Esophagus squamous epithelium (tissue), 5 donors: ENCODE measurements at regions not wholly inside any gene's neighbourhood (a gene's known extent, or its start where the extent isn't known, plus 50 kb on each side); places are given as distances from the start of the nearest gene placed in this dataset.

Source experiments
- DNase-seq: peaks from one replicate; lab custom pipeline; 2025; lab: John Stamatoyannopoulos, UW
- H3K27ac ChIP-seq, 4 donors: fragments of 200-600 bp; sonication (generic); one replicate each; pipeline ENCODE4 v1.5.1; 2016 to 2019; ENCODE audit warnings: mild to moderate bottlenecking in 1 of 4
- H3K27me3 ChIP-seq, 4 donors: fragments of 200-600 bp; sonication (generic); 1 replicate in 3 of 4; 2 replicates in 1 of 4; pipeline versions ENCODE4 v1.5.1 to v1.6.0; 2017 to 2021; ENCODE audit warnings: antibody characterized with exemption in 1 of 4
- H3K36me3 ChIP-seq, 3 donors: fragments of 200-600 bp; sonication (generic); one replicate each; pipeline ENCODE4 v1.5.1; 2016 to 2019
- H3K4me1 ChIP-seq, 3 donors: fragments of 200-600 bp; sonication (generic); one replicate each; pipeline ENCODE4 v1.5.1; 2017 to 2019
- H3K4me3 ChIP-seq, 4 donors: fragments of 200-600 bp; sonication (generic); 1 replicate in 3 of 4; 2 replicates in 1 of 4; pipeline ENCODE4 v1.5.1; 2016 to 2019; ENCODE audit warnings: mild to moderate bottlenecking in 2 of 4, moderate library complexity in 1 of 4
- H3K9me3 ChIP-seq, 3 donors: fragments of 200-600 bp; sonication (generic); one replicate each; pipeline ENCODE4 v1.5.1; 2016 to 2019
- POLR2A ChIP-seq, 4 donors: fragments of 450-650 bp; IDR thresholded peaks; one replicate each; pipeline ENCODE4 v1.6.1; 2017; ENCODE audit warnings: antibody characterized with exemption in 4 of 4, mild to moderate bottlenecking in 4 of 4, moderate library complexity in 3 of 4
- WGBS, 2 donors: methylation state at CpG; one replicate each; pipeline ENCODE4 v1.1.5; 2018; 5-methylcytosine and 5-hydroxymethylcytosine counted together
- intact Hi-C: fragments of 100-400 bp; cut with DNase I; formaldehyde crosslinking; loops from one replicate; pipeline ENCODE4 v1.15.0; 2022
- TF ChIP-seq, protein P1 (sequence below), 6 experiments: fragments of 450-650 bp in 4 of 6; fragments of 200-600 bp in 2 of 6; sonication (generic) in 2 of 6; IDR thresholded peaks; one replicate each; pipeline ENCODE4 v1.5.1; 2016 to 2019; ENCODE audit warnings: antibody characterized with exemption in 6 of 6, mild to moderate bottlenecking in 4 of 6, moderate library complexity in 4 of 6
- donor health status: DM: yes; HTN: yes; CAD: no.

DNA sequence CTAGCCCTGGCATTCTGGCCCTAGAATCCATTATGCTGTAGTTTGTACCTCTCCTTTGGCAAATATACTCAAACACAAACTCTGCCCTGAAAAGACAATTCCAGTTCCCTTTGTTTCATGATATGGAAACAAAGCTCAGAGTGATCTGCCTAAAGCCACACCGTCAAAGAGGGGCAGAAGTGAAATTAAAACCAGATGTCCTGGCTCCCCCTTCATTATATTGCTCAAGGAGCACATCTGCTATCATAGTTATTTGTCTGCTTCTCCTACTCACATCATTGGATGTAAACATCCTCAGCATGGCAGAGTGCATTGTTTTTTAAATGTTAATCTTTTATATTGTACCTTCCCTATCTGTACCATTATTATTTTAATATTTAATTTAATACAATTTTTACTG lies 266.7 kb upstream of the SMARCA2 start:
- WGBS, 2 donors, result 24 to 37% methylated on average over 1 of the region's 1 CpG
- DNase-seq, result no peak
- TF ChIP-seq, protein P1, sequence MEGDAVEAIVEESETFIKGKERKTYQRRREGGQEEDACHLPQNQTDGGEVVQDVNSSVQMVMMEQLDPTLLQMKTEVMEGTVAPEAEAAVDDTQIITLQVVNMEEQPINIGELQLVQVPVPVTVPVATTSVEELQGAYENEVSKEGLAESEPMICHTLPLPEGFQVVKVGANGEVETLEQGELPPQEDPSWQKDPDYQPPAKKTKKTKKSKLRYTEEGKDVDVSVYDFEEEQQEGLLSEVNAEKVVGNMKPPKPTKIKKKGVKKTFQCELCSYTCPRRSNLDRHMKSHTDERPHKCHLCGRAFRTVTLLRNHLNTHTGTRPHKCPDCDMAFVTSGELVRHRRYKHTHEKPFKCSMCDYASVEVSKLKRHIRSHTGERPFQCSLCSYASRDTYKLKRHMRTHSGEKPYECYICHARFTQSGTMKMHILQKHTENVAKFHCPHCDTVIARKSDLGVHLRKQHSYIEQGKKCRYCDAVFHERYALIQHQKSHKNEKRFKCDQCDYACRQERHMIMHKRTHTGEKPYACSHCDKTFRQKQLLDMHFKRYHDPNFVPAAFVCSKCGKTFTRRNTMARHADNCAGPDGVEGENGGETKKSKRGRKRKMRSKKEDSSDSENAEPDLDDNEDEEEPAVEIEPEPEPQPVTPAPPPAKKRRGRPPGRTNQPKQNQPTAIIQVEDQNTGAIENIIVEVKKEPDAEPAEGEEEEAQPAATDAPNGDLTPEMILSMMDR (IDR thresholded peaks at IDR 0.05), result no peak
- no peak for TF ChIP-seq POLR2A (IDR thresholded peaks at IDR 0.05)
- Histone ChIP-seq H3K4me3 (no peak overlapping the region), H3K4me1 (no peaks in the 10 kb centered on the region), H3K27me3 (no peaks in the 10 kb centered on the region), H3K27ac (no peak overlapping the region), H3K9me3 (no peaks in the 10 kb centered on the region), H3K36me3 (no peaks in the 10 kb centered on the region)
- intact Hi-C loops, result no loop called here

DNA sequence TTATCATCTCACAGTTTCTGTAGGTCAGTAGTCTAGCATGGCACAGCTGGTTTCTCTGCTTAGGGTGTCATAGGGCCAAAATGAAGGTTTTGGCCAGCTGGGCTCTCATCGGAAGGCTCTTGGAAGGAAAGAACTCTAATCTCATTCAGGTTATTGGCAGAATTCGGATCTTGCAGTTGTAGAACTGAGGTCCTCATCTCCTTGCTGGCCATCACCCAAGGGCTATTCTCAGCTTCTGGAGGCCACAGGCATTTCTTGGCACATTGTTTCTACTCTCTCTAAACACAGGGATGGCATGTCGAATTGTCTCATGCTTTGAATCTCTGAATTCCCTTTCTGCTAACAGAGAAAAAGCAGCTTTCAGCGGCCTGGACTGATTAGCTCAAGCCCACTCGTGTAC lies 258.0 kb upstream of the SMARCA2 start:
- Histone ChIP-seq H3K27ac (no peak overlapping the region), H3K9me3 (no peaks in the 10 kb centered on the region), H3K4me1 (no peaks in the 10 kb centered on the region), H3K36me3 (no peaks in the 10 kb centered on the region), H3K4me3 (no peak overlapping the region), H3K27me3 (no peaks in the 10 kb centered on the region)
- 69 to 81% methylated on average over 5 of the region's 5 CpGs for WGBS, 2 donors
- intact Hi-C loops, result no loop called here
- TF ChIP-seq POLR2A (IDR thresholded peaks at IDR 0.05), result no peak
- TF ChIP-seq, protein P1 (IDR thresholded peaks at IDR 0.05), result no peak
- no peak for DNase-seq

- 61 to 65% methylated on average over 2 of the region's 2 CpGs for WGBS, 2 donors
- H3K27ac ChIP-seq, result no peak overlapping the region
- DNase-seq, result no peak
- H3K27me3 ChIP-seq, result no peaks in the 10 kb centered on the region
- intact Hi-C loops, result no loop called here
- no peaks in the 10 kb centered on the region for H3K4me1 ChIP-seq
- TF ChIP-seq, protein P1 (IDR thresholded peaks at IDR 0.05), result no peak
- no peak for TF ChIP-seq POLR2A (IDR thresholded peaks at IDR 0.05)
- no peaks in the 10 kb centered on the region for H3K36me3 ChIP-seq
- H3K9me3 ChIP-seq, result no peaks in the 10 kb centered on the region
- no peak overlapping the region for H3K4me3 ChIP-seq
Measured at GRCh38 chr9:1759009-1759408, 256.1 kb upstream of the SMARCA2 start.

DNA sequence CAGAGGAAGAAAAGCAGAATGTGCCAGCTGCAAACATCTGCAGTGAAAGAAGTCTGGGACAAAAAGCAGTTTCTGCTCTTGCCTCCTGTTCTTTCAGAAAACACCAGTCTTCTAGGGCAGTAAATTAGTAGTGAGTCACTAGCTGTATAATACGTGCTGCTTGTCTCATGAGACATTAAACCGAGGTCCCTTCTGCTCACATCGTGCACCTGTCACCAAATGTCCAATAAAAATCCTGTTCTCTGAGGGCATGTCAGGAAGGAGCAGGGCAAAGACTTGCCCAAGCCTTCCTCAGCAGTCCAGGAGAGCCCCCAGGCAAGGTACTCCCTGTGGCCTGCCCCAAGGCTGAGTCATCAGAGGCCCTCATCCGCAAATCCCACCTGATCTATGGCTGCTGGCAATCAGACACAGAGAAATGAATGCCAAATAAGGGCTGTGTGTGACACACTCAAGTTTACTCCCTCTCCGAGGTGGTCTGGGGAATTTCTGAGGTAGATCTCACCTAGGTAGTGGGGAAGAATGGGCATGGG lies 255.3 kb upstream of the SMARCA2 start:
- Histone ChIP-seq H3K27ac (no peak overlapping the region), H3K27me3 (no peaks in the 10 kb centered on the region), H3K36me3 (no peaks in the 10 kb centered on the region), H3K4me1 (no peaks in the 10 kb centered on the region), H3K4me3 (no peak overlapping the region), H3K9me3 (no peaks in the 10 kb centered on the region)
- intact Hi-C loops, result no loop called here
- no peak for DNase-seq
- 28 to 56% methylated on average over 3 to 5 of the region's 5 CpGs for WGBS, 2 donors
- TF ChIP-seq, protein P1 (IDR thresholded peaks at IDR 0.05), result no peak
- TF ChIP-seq POLR2A (IDR thresholded peaks at IDR 0.05), result no peak

GRCh38 chr9:1761807-1762206 lies 253.3 kb upstream of the SMARCA2 start:
- no peaks in the 10 kb centered on the region for H3K36me3 ChIP-seq
- no peak overlapping the region for H3K27ac ChIP-seq
- 49 to 54% methylated on average over 4 of the region's 4 CpGs for WGBS, 2 donors
- no peaks in the 10 kb centered on the region for H3K9me3 ChIP-seq
- H3K4me3 ChIP-seq, result no peak overlapping the region
- peaks cover 0 to 13% (median 0%) of the 10 kb centered on the region in 3 donors for H3K4me1 ChIP-seq
- no peak for TF ChIP-seq POLR2A (IDR thresholded peaks at IDR 0.05)
- TF ChIP-seq, protein P1 (IDR thresholded peaks at IDR 0.05), result no peak
- intact Hi-C loops, result no loop called here
- H3K27me3 ChIP-seq, result no peaks in the 10 kb centered on the region
- no peak for DNase-seq
